Trophoblast cell (in vitro differentiated cells and primary cell): ENCODE measurements at regions not wholly inside any gene's neighbourhood (a gene's known extent, or its start where the extent isn't known, plus 50 kb on each side); places are given as distances from the start of the nearest gene placed in this dataset.

Experiments used
- DNase-seq, 2 donors: peaks; one replicate each; pipeline ENCODE4 v3.0.0-alpha.2; 2016
- H2AFZ ChIP-seq: 2 replicates; pipeline ENCODE4 v1.6.1; 2013; ENCODE audit warnings: low read length, moderate library complexity, mild to moderate bottlenecking; ENCODE audit not compliant: insufficient read depth, poor library complexity
- H2AK5ac ChIP-seq: 2 replicates; pipeline ENCODE4 v1.6.1; 2013; ENCODE audit warnings: mild to moderate bottlenecking, low read length
- H2BK120ac ChIP-seq: 2 replicates; pipeline ENCODE4 v1.6.1; 2013; ENCODE audit warnings: low read length, mild to moderate bottlenecking, moderate library complexity; ENCODE audit not compliant: insufficient read depth, poor library complexity
- H2BK12ac ChIP-seq: 2 replicates; pipeline ENCODE4 v1.6.1; 2013; ENCODE audit warnings: mild to moderate bottlenecking, low read length, moderate library complexity
- H2BK5ac ChIP-seq: 2 replicates; pipeline ENCODE4 v1.6.1; 2013; ENCODE audit warnings: low read length, low read depth, moderate library complexity, mild to moderate bottlenecking; ENCODE audit not compliant: poor library complexity
- H3K14ac ChIP-seq: 2 replicates; pipeline ENCODE4 v1.6.1; 2013; ENCODE audit warnings: mild to moderate bottlenecking, low read length
- H3K18ac ChIP-seq: 2 replicates; pipeline ENCODE4 v1.6.1; 2013; ENCODE audit warnings: mild to moderate bottlenecking, low read length
- H3K23ac ChIP-seq: 2 replicates; pipeline ENCODE4 v1.6.1; 2013; ENCODE audit warnings: low read length
- H3K27ac ChIP-seq: 2 replicates; pipeline ENCODE4 v1.5.1; 2013; ENCODE audit warnings: low read depth, mild to moderate bottlenecking, inconsistent platforms, low read length, moderate library complexity
- H3K27me3 ChIP-seq: 2 replicates; pipeline ENCODE4 v1.6.1; 2013; ENCODE audit warnings: inconsistent platforms, mild to moderate bottlenecking, low read length, moderate library complexity; ENCODE audit not compliant: insufficient read depth
- H3K36me3 ChIP-seq, 2 experiments: 1 replicate in 1 of 2; 2 replicates in 1 of 2; pipeline ENCODE4 v1.6.1; 2013; ENCODE audit warnings: low read length in 2 of 2, mild to moderate bottlenecking in 2 of 2, moderate library complexity in 1 of 2; ENCODE audit not compliant: insufficient read depth in 2 of 2, control insufficient read depth in 1 of 2
- H3K4ac ChIP-seq: 2 replicates; pipeline ENCODE4 v1.6.1; 2013; ENCODE audit warnings: low read depth, mild to moderate bottlenecking, low read length, moderate library complexity
- H3K4me1 ChIP-seq, 2 experiments: 1 replicate in 1 of 2; 2 replicates in 1 of 2; pipeline ENCODE4 v1.6.1; 2013; ENCODE audit warnings: low read length in 2 of 2, mild to moderate bottlenecking in 2 of 2, moderate library complexity in 1 of 2; ENCODE audit not compliant: insufficient read depth in 2 of 2, control insufficient read depth in 1 of 2
- H3K4me2 ChIP-seq: 2 replicates; pipeline ENCODE4 v1.6.1; 2013; ENCODE audit warnings: inconsistent platforms, mild to moderate bottlenecking, low read length, moderate library complexity
- H3K4me3 ChIP-seq: 2 replicates; pipeline ENCODE4 v1.5.1; 2013; ENCODE audit warnings: mild to moderate bottlenecking, low read depth, low read length, inconsistent platforms
- H3K79me1 ChIP-seq: one replicate; pipeline ENCODE4 v1.6.1; 2013; ENCODE audit warnings: low read length
- H3K79me2 ChIP-seq: 2 replicates; pipeline ENCODE4 v1.6.1; 2013; ENCODE audit warnings: low read length, mild to moderate bottlenecking; ENCODE audit not compliant: control insufficient read depth, insufficient read depth, poor library complexity
- H3K9ac ChIP-seq: 2 replicates; pipeline ENCODE4 v1.6.1; 2013; ENCODE audit warnings: mild to moderate bottlenecking, low read length
- H3K9me3 ChIP-seq: 2 replicates; pipeline ENCODE4 v1.6.1; 2013; ENCODE audit warnings: low read depth, mild to moderate bottlenecking, control low read depth, inconsistent platforms, low read length; ENCODE audit not compliant: insufficient read depth
- H4K12ac ChIP-seq: 2 replicates; pipeline ENCODE4 v1.6.1; 2013; ENCODE audit warnings: low read depth, mild to moderate bottlenecking, low read length, moderate library complexity
- H4K8ac ChIP-seq: 2 replicates; pipeline ENCODE4 v1.6.1; 2013; ENCODE audit warnings: low read depth, mild to moderate bottlenecking, low read length, moderate library complexity
- H4K91ac ChIP-seq: one replicate; pipeline ENCODE4 v1.6.1; 2013; ENCODE audit warnings: low read depth, mild to moderate bottlenecking, low read length, moderate library complexity
- WGBS: extraction: QIAGEN DNeasy Blood & Tissue Kit; methylation state at CpG from one replicate; pipeline ENCODE4 v1.1.7; 2013; ENCODE audit warnings: missing lambda C conversion rate; ENCODE audit not compliant: insufficient read length, insufficient coverage; ENCODE audit errors: extremely low coverage; 5-methylcytosine and 5-hydroxymethylcytosine counted together

- no peak overlapping the region for H2BK5ac ChIP-seq
- H3K23ac ChIP-seq: no peak overlapping the region
- no peak overlapping the region for H4K8ac ChIP-seq
- H3K4me3 ChIP-seq: no peak overlapping the region
- H3K4ac ChIP-seq: no peak overlapping the region
- H3K14ac ChIP-seq: no peak overlapping the region
- H3K27me3 ChIP-seq: no peaks in the 10 kb centered on the region
- no peak overlapping the region for H4K91ac ChIP-seq
- H3K79me1 ChIP-seq: no peaks in the 10 kb centered on the region
- no peak overlapping the region for H2AK5ac ChIP-seq
- no peak overlapping the region for H3K18ac ChIP-seq
- H2BK12ac ChIP-seq: no peak overlapping the region
- no peak overlapping the region for H4K12ac ChIP-seq
- H3K36me3 ChIP-seq: no peaks in the 10 kb centered on the region
- H2BK120ac ChIP-seq: no peak overlapping the region
- H3K9me3 ChIP-seq: no peaks in the 10 kb centered on the region
- no peak overlapping the region for H3K4me2 ChIP-seq
- H3K79me2 ChIP-seq: no peaks in the 10 kb centered on the region
- no CpG with 5 or more reads among the region's 4 CpGs for WGBS
- H3K9ac ChIP-seq: no peak overlapping the region
- no peak overlapping the region for H3K27ac ChIP-seq
- DNase-seq: no peak
- H3K4me1 ChIP-seq: no peaks in the 10 kb centered on the region
- H2AFZ ChIP-seq: no peak overlapping the region
Measured at GRCh38 chr1:90122654-90123340, 127.9 kb downstream of the ZNF326 start.

DNA sequence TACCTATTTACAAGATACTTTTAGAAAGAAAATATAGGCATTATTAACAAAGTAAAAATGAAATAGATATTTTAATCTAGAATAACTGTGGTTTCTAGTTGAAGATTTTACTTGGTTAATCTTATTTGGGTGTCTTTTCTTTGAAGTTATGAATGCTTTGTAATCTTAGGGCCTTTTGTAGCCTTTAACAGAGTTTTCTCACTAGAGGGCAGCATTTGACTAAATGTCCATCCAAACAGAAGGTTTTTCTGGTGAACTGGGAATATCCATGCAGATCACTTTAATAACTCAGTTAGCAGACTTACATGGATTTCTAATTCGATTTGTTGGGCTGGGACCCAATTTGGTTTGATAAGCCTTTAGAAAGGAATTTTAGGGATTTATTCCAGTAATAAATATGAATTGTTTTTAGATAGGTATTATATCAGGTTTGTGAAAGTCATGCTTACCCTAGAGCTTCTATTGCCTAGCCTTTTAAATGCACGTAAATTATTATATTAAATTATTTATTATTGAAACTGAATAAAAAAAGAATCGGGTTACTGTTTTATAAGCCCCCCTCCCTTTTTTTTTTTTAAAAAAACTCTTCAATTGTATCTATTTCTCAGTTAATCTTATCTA, 119.7 kb downstream of the ZNF326 start:
- no peaks in the 10 kb centered on the region for H3K79me2 ChIP-seq
- H3K9me3 ChIP-seq: no peaks in the 10 kb centered on the region
- no peak overlapping the region for H2BK120ac ChIP-seq
- no peak overlapping the region for H3K4me3 ChIP-seq
- H2BK12ac ChIP-seq: no peak overlapping the region
- H3K27ac ChIP-seq: no peak overlapping the region
- no peaks in the 10 kb centered on the region for H3K36me3 ChIP-seq
- H3K27me3 ChIP-seq: no peaks in the 10 kb centered on the region
- H4K8ac ChIP-seq: no peak overlapping the region
- peak in 1 of 2 donors; percentile 81 for DNase-seq
- H3K23ac ChIP-seq: no peak overlapping the region
- no peak overlapping the region for H3K18ac ChIP-seq
- H4K91ac ChIP-seq: no peak overlapping the region
- no peak overlapping the region for H4K12ac ChIP-seq
- H3K4ac ChIP-seq: no peak overlapping the region
- H3K4me1 ChIP-seq: no peaks in the 10 kb centered on the region
- WGBS: no CpG with 5 or more reads among the region's 3 CpGs
- no peak overlapping the region for H3K4me2 ChIP-seq
- H3K9ac ChIP-seq: no peak overlapping the region
- H2AK5ac ChIP-seq: no peak overlapping the region
- H3K79me1 ChIP-seq: no peaks in the 10 kb centered on the region
- H2BK5ac ChIP-seq: no peak overlapping the region
- no peak overlapping the region for H2AFZ ChIP-seq
- H3K14ac ChIP-seq: no peak overlapping the region

DNA sequence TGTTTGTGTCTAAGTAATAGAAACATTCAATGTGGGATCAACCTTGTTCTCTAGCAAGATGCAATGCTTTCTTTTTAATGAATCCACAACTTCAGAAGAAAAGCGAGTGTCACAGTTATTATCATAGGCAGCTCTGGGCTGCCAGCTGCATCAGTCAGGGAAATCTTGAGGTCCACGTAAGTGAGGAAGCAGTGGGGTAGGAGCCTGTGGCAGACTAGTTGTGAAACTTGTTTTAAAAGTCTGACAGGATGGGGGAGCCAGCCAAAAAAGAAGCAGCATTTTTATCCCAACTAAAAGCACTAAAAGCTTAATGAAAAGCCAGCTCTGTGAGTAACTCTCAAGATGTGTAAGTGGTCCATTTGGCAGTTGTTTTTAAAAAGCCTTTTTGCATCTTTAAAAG, 113.1 kb downstream of the ZNF326 start:
- no peak overlapping the region for H3K27ac ChIP-seq
- H3K79me2 ChIP-seq: no peaks in the 10 kb centered on the region
- H3K14ac ChIP-seq: no peak overlapping the region
- no peak overlapping the region for H2AK5ac ChIP-seq
- H3K4me1 ChIP-seq: no peaks in the 10 kb centered on the region
- no peak for DNase-seq
- H4K12ac ChIP-seq: no peak overlapping the region
- no peak overlapping the region for H4K91ac ChIP-seq
- WGBS: no CpG with 5 or more reads among the region's 2 CpGs
- H3K4me2 ChIP-seq: no peak overlapping the region
- H3K36me3 ChIP-seq: no peaks in the 10 kb centered on the region
- H2BK120ac ChIP-seq: no peak overlapping the region
- H3K9ac ChIP-seq: no peak overlapping the region
- no peak overlapping the region for H4K8ac ChIP-seq
- H3K9me3 ChIP-seq: no peaks in the 10 kb centered on the region
- no peak overlapping the region for H3K23ac ChIP-seq
- H2BK12ac ChIP-seq: no peak overlapping the region
- H3K4ac ChIP-seq: no peak overlapping the region
- no peaks in the 10 kb centered on the region for H3K79me1 ChIP-seq
- H2BK5ac ChIP-seq: no peak overlapping the region
- no peaks in the 10 kb centered on the region for H3K27me3 ChIP-seq
- H3K4me3 ChIP-seq: no peak overlapping the region
- no peak overlapping the region for H2AFZ ChIP-seq
- no peak overlapping the region for H3K18ac ChIP-seq

- no peak overlapping the region for H4K8ac ChIP-seq
- H2BK120ac ChIP-seq: no peak overlapping the region
- H3K18ac ChIP-seq: no peak overlapping the region
- no peak overlapping the region for H2BK12ac ChIP-seq
- H3K14ac ChIP-seq: no peak overlapping the region
- no peak overlapping the region for H3K27ac ChIP-seq
- H2BK5ac ChIP-seq: no peak overlapping the region
- no peak for DNase-seq
- no peaks in the 10 kb centered on the region for H3K79me1 ChIP-seq
- H2AFZ ChIP-seq: no peak overlapping the region
- H3K9me3 ChIP-seq: no peaks in the 10 kb centered on the region
- H4K91ac ChIP-seq: no peak overlapping the region
- no peak overlapping the region for H3K23ac ChIP-seq
- H2AK5ac ChIP-seq: no peak overlapping the region
- no peaks in the 10 kb centered on the region for H3K36me3 ChIP-seq
- no peak overlapping the region for H3K4me3 ChIP-seq
- H3K4me2 ChIP-seq: no peak overlapping the region
- no peak overlapping the region for H3K4ac ChIP-seq
- no peak overlapping the region for H3K9ac ChIP-seq
- H3K79me2 ChIP-seq: no peaks in the 10 kb centered on the region
- H3K27me3 ChIP-seq: no peaks in the 10 kb centered on the region
- WGBS: no CpG with 5 or more reads among the region's 4 CpGs
- no peaks in the 10 kb centered on the region for H3K4me1 ChIP-seq
- H4K12ac ChIP-seq: no peak overlapping the region
Measured at GRCh38 chr1:90106311-90106710, 111.4 kb downstream of the ZNF326 start.
